ENCODE measurements at regions not wholly inside any gene's neighbourhood (a gene's known extent, or its start where the extent isn't known, plus 50 kb on each side); places are given as distances from the start of the nearest gene placed in this dataset.

GRCh38 chr6:169098116-169098515 is 155.5 kb downstream of the THBS2 start:
- H3K9me3 ChIP-seq (ENCODE audit: severe bottlenecking): no peaks in the 10 kb centered on the region

GRCh38 chr6:169097381-169097959 is 156.2 kb downstream of the THBS2 start:
- Histone ChIP-seq H3K27me3 (ENCODE audit: insufficient read depth, poor library complexity, severe bottlenecking) (no peaks in the 10 kb centered on the region), H3K4me1 (ENCODE audit: insufficient read depth, poor library complexity, severe bottlenecking) (no peaks in the 10 kb centered on the region), H3K9me3 (ENCODE audit: severe bottlenecking) (no peaks in the 10 kb centered on the region), H3K27ac (ENCODE audit: poor library complexity, severe bottlenecking) (no peak overlapping the region), H3K4me3 (ENCODE audit: severe bottlenecking) (no peak overlapping the region), H3K36me3 (ENCODE audit: low read depth) (no peaks in the 10 kb centered on the region)
- TF ChIP-seq CTCF (IDR thresholded peaks at IDR 0.05; ENCODE audit: poor library complexity, severe bottlenecking): no peak
- DNase-seq (ENCODE audit: low spot score): no peak
- no peak for ATAC-seq (ENCODE audit: low read depth)

More at GRCh38 chr6:169098116-169098515, 155.5 kb downstream of the THBS2 start:
- Histone ChIP-seq H3K4me3 (ENCODE audit: severe bottlenecking) (no peak overlapping the region), H3K4me1 (ENCODE audit: insufficient read depth, poor library complexity, severe bottlenecking) (no peaks in the 10 kb centered on the region), H3K27ac (ENCODE audit: poor library complexity, severe bottlenecking) (no peak overlapping the region), H3K27me3 (ENCODE audit: insufficient read depth, poor library complexity, severe bottlenecking) (no peaks in the 10 kb centered on the region), H3K36me3 (ENCODE audit: low read depth) (no peaks in the 10 kb centered on the region)
- DNase-seq (ENCODE audit: low spot score): no peak
- TF ChIP-seq CTCF (IDR thresholded peaks at IDR 0.05; ENCODE audit: poor library complexity, severe bottlenecking): no peak
- ATAC-seq (ENCODE audit: low read depth): no peak

GRCh38 chr6:169096388-169096787 is 157.3 kb downstream of the THBS2 start:
- H3K36me3 ChIP-seq (ENCODE audit: low read depth): no peaks in the 10 kb centered on the region
- no peaks in the 10 kb centered on the region for H3K27me3 ChIP-seq (ENCODE audit: insufficient read depth, poor library complexity, severe bottlenecking)
- H3K4me1 ChIP-seq (ENCODE audit: insufficient read depth, poor library complexity, severe bottlenecking): no peaks in the 10 kb centered on the region
- ATAC-seq (ENCODE audit: low read depth) (no peak), DNase-seq (ENCODE audit: low spot score) (no peak)
- H3K4me3 ChIP-seq (ENCODE audit: severe bottlenecking): no peak overlapping the region
- H3K27ac ChIP-seq (ENCODE audit: poor library complexity, severe bottlenecking): no peak overlapping the region
- H3K9me3 ChIP-seq (ENCODE audit: severe bottlenecking): no peaks in the 10 kb centered on the region
- TF ChIP-seq CTCF (IDR thresholded peaks at IDR 0.05; ENCODE audit: poor library complexity, severe bottlenecking): no peak

- Histone ChIP-seq H3K27ac (ENCODE audit: poor library complexity, severe bottlenecking) (no peak overlapping the region), H3K4me3 (ENCODE audit: severe bottlenecking) (no peak overlapping the region), H3K27me3 (ENCODE audit: insufficient read depth, poor library complexity, severe bottlenecking) (no peaks in the 10 kb centered on the region), H3K4me1 (ENCODE audit: insufficient read depth, poor library complexity, severe bottlenecking) (no peaks in the 10 kb centered on the region), H3K9me3 (ENCODE audit: severe bottlenecking) (peaks cover 11% of the 10 kb centered on the region), H3K36me3 (ENCODE audit: low read depth) (no peaks in the 10 kb centered on the region)
- TF ChIP-seq CTCF (IDR thresholded peaks at IDR 0.05; ENCODE audit: poor library complexity, severe bottlenecking): no peak
- DNase-seq (ENCODE audit: low spot score) (no peak), ATAC-seq (ENCODE audit: low read depth) (no peak)
These were observed 158.5 kb downstream of the THBS2 start for GRCh38 chr6:169095153-169095552.

- no peaks in the 10 kb centered on the region for H3K36me3 ChIP-seq (ENCODE audit: low read depth)
- no peaks in the 10 kb centered on the region for H3K4me1 ChIP-seq (ENCODE audit: insufficient read depth, poor library complexity, severe bottlenecking)
- ATAC-seq (ENCODE audit: low read depth) (no peak), DNase-seq (ENCODE audit: low spot score) (no peak)
- H3K4me3 ChIP-seq (ENCODE audit: severe bottlenecking): no peak overlapping the region
- peaks cover 11% of the 10 kb centered on the region for H3K9me3 ChIP-seq (ENCODE audit: severe bottlenecking)
- H3K27ac ChIP-seq (ENCODE audit: poor library complexity, severe bottlenecking): no peak overlapping the region
- no peaks in the 10 kb centered on the region for H3K27me3 ChIP-seq (ENCODE audit: insufficient read depth, poor library complexity, severe bottlenecking)
- no peak for TF ChIP-seq CTCF (IDR thresholded peaks at IDR 0.05; ENCODE audit: poor library complexity, severe bottlenecking)
These were observed 159.1 kb downstream of the THBS2 start for GRCh38 chr6:169094552-169094950.

Data from RWPE2 (cell line).